ENCODE measurements at regions not wholly inside any gene's neighbourhood (a gene's known extent, or its start where the extent isn't known, plus 50 kb on each side); places are given as distances from the start of the nearest gene placed in this dataset.

GRCh38 chr1:106698660-106699059 is 357.8 kb upstream of the PRMT6 start:
- no peak for TF ChIP-seq CTCF (IDR thresholded peaks at IDR 0.05; ENCODE audit: low read depth, low read length, missing control alignments)
- DNase-seq (ENCODE audit: low read depth) = no peak
- in situ Hi-C loops (cut with HindIII; ENCODE audit: low sequenced_read_pairs) = no loop called here
- H3K4me3 ChIP-seq (ENCODE audit: low read depth, low read length) = no peak overlapping the region

GRCh38 chr1:106699433-106699832 is 357.0 kb upstream of the PRMT6 start:
- no peak for DNase-seq (ENCODE audit: low read depth)
- no peak for TF ChIP-seq CTCF (IDR thresholded peaks at IDR 0.05; ENCODE audit: low read depth, low read length, missing control alignments)
- H3K4me3 ChIP-seq (ENCODE audit: low read depth, low read length) = no peak overlapping the region
- in situ Hi-C loops (cut with HindIII; ENCODE audit: low sequenced_read_pairs) = no loop called here

GRCh38 chr1:106700211-106700610 is 356.3 kb upstream of the PRMT6 start:
- no peak for DNase-seq (ENCODE audit: low read depth)
- in situ Hi-C loops (cut with HindIII; ENCODE audit: low sequenced_read_pairs) = no loop called here

GRCh38 chr1:106705971-106706370 is 350.5 kb upstream of the PRMT6 start:
- no peak for DNase-seq (ENCODE audit: low read depth)
- H3K4me3 ChIP-seq (ENCODE audit: low read depth, low read length) = no peak overlapping the region
- in situ Hi-C loops (cut with HindIII; ENCODE audit: low sequenced_read_pairs) = no loop called here
- no peak for TF ChIP-seq CTCF (IDR thresholded peaks at IDR 0.05; ENCODE audit: low read depth, low read length, missing control alignments)

More at GRCh38 chr1:106700211-106700610, 356.3 kb upstream of the PRMT6 start:
- H3K4me3 ChIP-seq (ENCODE audit: low read depth, low read length) = no peak overlapping the region
- TF ChIP-seq CTCF (IDR thresholded peaks at IDR 0.05; ENCODE audit: low read depth, low read length, missing control alignments) = no peak

- in situ Hi-C loops (cut with HindIII; ENCODE audit: low sequenced_read_pairs) = no loop called here
- TF ChIP-seq CTCF (IDR thresholded peaks at IDR 0.05; ENCODE audit: low read depth, low read length, missing control alignments) = no peak
- DNase-seq (ENCODE audit: low read depth) = no peak
- no peak overlapping the region for H3K4me3 ChIP-seq (ENCODE audit: low read depth, low read length)
These were observed 338.9 kb upstream of the PRMT6 start for GRCh38 chr1:106717591-106717990.

- no peak for DNase-seq (ENCODE audit: low read depth)
- no peak for TF ChIP-seq CTCF (IDR thresholded peaks at IDR 0.05; ENCODE audit: low read depth, low read length, missing control alignments)
- in situ Hi-C loops (cut with HindIII; ENCODE audit: low sequenced_read_pairs) = no loop called here
These were observed 334.7 kb upstream of the PRMT6 start for GRCh38 chr1:106721790-106722189.

GRCh38 chr1:106722466-106722865 is 334.0 kb upstream of the PRMT6 start:
- in situ Hi-C loops (cut with HindIII; ENCODE audit: low sequenced_read_pairs) = no loop called here
- TF ChIP-seq CTCF (IDR thresholded peaks at IDR 0.05; ENCODE audit: low read depth, low read length, missing control alignments) = no peak
- no peak overlapping the region for H3K4me3 ChIP-seq (ENCODE audit: low read depth, low read length)
- no peak for DNase-seq (ENCODE audit: low read depth)

More at GRCh38 chr1:106721790-106722189, 334.7 kb upstream of the PRMT6 start:
- H3K4me3 ChIP-seq (ENCODE audit: low read depth, low read length) = no peak overlapping the region
